ENCODE measurements at regions not wholly inside any gene's neighbourhood (a gene's known extent, or its start where the extent isn't known, plus 50 kb on each side); places are given as distances from the start of the nearest gene placed in this dataset.

DNA sequence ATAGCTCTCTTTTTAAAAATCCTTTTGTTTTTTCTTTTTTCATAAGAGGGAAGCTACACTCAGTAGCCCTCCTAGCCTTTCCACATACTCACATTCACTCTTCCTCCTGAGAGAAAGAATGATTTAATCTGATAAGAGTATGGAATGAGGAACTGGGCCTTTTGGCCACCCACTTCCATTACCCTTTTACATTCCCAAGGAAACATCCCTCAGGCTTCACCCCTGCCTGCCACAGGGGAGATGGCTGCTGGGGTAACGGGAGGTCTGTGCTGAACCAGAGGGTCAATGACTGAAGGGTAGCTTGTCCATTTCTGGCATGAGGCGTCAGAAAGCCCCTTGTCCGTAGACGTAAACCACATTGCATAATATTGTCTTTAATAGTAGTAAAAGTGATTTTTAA is 67.2 kb upstream of the CCSER1 start:
- Histone ChIP-seq H4K8ac (ENCODE audit: low read depth in 2 of 2, low read length in 2 of 2) (no peak overlapping the region), H3K9ac (ENCODE audit: low read depth, low read length) (no peak overlapping the region), H2BK120ac (ENCODE audit: low read depth, low read length) (no peak overlapping the region), H3K79me1 (ENCODE audit: low read depth in 1 of 2, low read length in 2 of 2) (no peaks in the 10 kb centered on the region), H2AK9ac (replicated peaks; ENCODE audit: low read depth, low read length, poor library complexity) (no peak overlapping the region), H4K5ac (ENCODE audit: low read depth, low read length) (no peak overlapping the region), H3K56ac (ENCODE audit: extremely low read depth, insufficient read depth, low read length) (no peak overlapping the region), H3K4me1 (ENCODE audit: control insufficient read depth, insufficient read depth, low read length) (no peaks in the 10 kb centered on the region), H3K14ac (replicated peaks; ENCODE audit: low read depth, low read length) (no peak overlapping the region), H4K20me1 (ENCODE audit: insufficient read depth, low read length) (no peaks in the 10 kb centered on the region), H3K9me1 (ENCODE audit: insufficient read depth, low read length) (no peaks in the 10 kb centered on the region), H3K4me2 (ENCODE audit: low read depth, low read length) (no peak overlapping the region), H2BK15ac (ENCODE audit: low read depth, low read length) (no peak overlapping the region), H2AFZ (replicated peaks; ENCODE audit: low read length, poor library complexity) (no peak overlapping the region), H4K91ac (ENCODE audit: insufficient read depth, low read depth, low read length) (no peak overlapping the region), H3K9me3 (ENCODE audit: control insufficient read depth, insufficient read depth, low read length) (no peaks in the 10 kb centered on the region), H2BK20ac (ENCODE audit: low read depth, low read length) (no peak overlapping the region), H3K27ac (ENCODE audit: insufficient read depth, low read length) (no peak overlapping the region), H3K27me3 (ENCODE audit: control insufficient read depth, insufficient read depth, low read length) (no peaks in the 10 kb centered on the region), H3K4ac (ENCODE audit: low read depth, low read length) (no peak overlapping the region), H2AK5ac (ENCODE audit: low read depth, low read length) (no peak overlapping the region), H2BK5ac (ENCODE audit: low read depth, low read length, poor library complexity, severe bottlenecking) (no peak overlapping the region), H3K36me3 (ENCODE audit: control insufficient read depth, insufficient read depth, low read length) (no peaks in the 10 kb centered on the region), H3K18ac (ENCODE audit: low read depth, low read length) (no peak overlapping the region), H3K4me3 (ENCODE audit: insufficient read depth, low read depth, low read length) (no peak overlapping the region), H3K23ac (ENCODE audit: low read depth, low read length) (no peak overlapping the region)
- POLR2A ChIA-PET (ENCODE audit: unreplicated experiment): no interaction called here
- no peak for ATAC-seq (ENCODE audit: low read depth)
- WGBS, 2 experiments (ENCODE audit: extremely low coverage in 2 of 2, insufficient read length in 1 of 2): no CpG with 5 or more reads among the region's 4 CpGs
- no TSS peak for BruUV-seq (replicated peaks)
- CTCF ChIA-PET: no interaction called here
- no peak for DNase-seq
- intact Hi-C loops (cut with micrococcal nuclease) (no loop called here), in situ Hi-C loops (cut with MboI; ENCODE audit: low sequenced_read_pairs) (no loop called here), dilution Hi-C loops (cut with HindIII; ENCODE audit: low sequenced_read_pairs, unreplicated experiment) (no loop called here)
- no peak for TF ChIP-seq NFE2L2 (IDR thresholded peaks at IDR 0.05; ENCODE audit: low read depth, low read length)
- no peak for TF ChIP-seq RFX5 (IDR thresholded peaks at IDR 0.05; ENCODE audit: low read depth, low read length)
- TF ChIP-seq POLR2A (IDR thresholded peaks at IDR 0.05; ENCODE audit: low read depth, low read length): no peak
- TF ChIP-seq, protein P1, sequence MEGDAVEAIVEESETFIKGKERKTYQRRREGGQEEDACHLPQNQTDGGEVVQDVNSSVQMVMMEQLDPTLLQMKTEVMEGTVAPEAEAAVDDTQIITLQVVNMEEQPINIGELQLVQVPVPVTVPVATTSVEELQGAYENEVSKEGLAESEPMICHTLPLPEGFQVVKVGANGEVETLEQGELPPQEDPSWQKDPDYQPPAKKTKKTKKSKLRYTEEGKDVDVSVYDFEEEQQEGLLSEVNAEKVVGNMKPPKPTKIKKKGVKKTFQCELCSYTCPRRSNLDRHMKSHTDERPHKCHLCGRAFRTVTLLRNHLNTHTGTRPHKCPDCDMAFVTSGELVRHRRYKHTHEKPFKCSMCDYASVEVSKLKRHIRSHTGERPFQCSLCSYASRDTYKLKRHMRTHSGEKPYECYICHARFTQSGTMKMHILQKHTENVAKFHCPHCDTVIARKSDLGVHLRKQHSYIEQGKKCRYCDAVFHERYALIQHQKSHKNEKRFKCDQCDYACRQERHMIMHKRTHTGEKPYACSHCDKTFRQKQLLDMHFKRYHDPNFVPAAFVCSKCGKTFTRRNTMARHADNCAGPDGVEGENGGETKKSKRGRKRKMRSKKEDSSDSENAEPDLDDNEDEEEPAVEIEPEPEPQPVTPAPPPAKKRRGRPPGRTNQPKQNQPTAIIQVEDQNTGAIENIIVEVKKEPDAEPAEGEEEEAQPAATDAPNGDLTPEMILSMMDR (conservative IDR thresholded peaks at IDR 0.05; ENCODE audit: low read depth, low read length): no peak
- no peak for TF ChIP-seq SMC3 (IDR thresholded peaks at IDR 0.05; ENCODE audit: low read depth, low read length)
- TF ChIP-seq MAFK (IDR thresholded peaks at IDR 0.05; ENCODE audit: low read depth, low read length): no peak
- no peak for TF ChIP-seq RAD21 (IDR thresholded peaks at IDR 0.05; ENCODE audit: low read length)
- no peak for TF ChIP-seq MAZ (IDR thresholded peaks at IDR 0.05; ENCODE audit: borderline replicate concordance, low read depth, low read length)
- TF ChIP-seq, protein P2, sequence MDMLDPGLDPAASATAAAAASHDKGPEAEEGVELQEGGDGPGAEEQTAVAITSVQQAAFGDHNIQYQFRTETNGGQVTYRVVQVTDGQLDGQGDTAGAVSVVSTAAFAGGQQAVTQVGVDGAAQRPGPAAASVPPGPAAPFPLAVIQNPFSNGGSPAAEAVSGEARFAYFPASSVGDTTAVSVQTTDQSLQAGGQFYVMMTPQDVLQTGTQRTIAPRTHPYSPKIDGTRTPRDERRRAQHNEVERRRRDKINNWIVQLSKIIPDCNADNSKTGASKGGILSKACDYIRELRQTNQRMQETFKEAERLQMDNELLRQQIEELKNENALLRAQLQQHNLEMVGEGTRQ (IDR thresholded peaks at IDR 0.05; ENCODE audit: low read depth, low read length): no peak
- TF ChIP-seq CEBPB (IDR thresholded peaks at IDR 0.05; ENCODE audit: low read depth, low read length): no peak
- TF ChIP-seq, protein P3, sequence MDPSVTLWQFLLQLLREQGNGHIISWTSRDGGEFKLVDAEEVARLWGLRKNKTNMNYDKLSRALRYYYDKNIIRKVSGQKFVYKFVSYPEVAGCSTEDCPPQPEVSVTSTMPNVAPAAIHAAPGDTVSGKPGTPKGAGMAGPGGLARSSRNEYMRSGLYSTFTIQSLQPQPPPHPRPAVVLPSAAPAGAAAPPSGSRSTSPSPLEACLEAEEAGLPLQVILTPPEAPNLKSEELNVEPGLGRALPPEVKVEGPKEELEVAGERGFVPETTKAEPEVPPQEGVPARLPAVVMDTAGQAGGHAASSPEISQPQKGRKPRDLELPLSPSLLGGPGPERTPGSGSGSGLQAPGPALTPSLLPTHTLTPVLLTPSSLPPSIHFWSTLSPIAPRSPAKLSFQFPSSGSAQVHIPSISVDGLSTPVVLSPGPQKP (IDR thresholded peaks at IDR 0.05; ENCODE audit: borderline replicate concordance, low read depth, low read length): no peak
